ENCODE measurements at regions not wholly inside any gene's neighbourhood (a gene's known extent, or its start where the extent isn't known, plus 50 kb on each side); places are given as distances from the start of the nearest gene placed in this dataset.

DNA sequence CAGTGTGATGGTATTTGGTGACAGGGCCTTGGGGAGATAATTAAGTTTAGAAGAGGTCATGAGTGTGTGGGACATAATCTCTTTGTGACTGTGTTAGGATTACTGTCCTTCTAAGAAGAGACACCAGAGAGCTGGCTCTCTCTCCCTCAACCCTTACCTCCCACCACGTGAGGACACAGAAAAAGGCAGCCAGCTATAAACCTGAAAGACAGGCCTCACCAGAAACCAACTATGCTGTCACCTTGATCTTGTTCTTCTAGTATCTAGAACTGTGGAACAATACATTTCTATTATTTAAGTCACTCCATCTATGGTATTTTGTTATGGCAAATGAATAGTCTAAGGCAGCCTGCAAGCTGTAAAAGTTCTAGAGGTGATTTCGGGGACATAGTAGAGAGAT lies 203.7 kb downstream of the OTOR start:
- no peak for DNase-seq

DNA sequence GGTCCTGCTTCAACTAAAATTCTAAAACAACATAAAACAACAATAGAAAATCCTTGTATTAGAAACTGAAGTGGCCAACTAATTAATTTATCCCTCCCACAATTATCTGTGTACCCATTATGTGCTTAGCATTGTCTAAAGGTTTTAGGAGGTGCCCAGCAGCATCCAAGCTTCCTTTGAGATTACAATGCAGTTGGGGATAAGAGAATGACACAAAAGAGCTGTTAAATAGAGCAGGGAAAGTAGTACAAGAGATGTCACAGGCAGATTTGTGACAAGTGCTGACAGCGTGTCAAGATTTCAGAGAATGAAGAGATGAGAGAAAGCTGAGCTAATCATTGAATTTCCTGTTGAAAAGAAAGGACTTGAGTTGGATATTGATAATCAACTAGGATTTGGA lies 204.8 kb downstream of the OTOR start:
- DNase-seq, result no peak

DNA sequence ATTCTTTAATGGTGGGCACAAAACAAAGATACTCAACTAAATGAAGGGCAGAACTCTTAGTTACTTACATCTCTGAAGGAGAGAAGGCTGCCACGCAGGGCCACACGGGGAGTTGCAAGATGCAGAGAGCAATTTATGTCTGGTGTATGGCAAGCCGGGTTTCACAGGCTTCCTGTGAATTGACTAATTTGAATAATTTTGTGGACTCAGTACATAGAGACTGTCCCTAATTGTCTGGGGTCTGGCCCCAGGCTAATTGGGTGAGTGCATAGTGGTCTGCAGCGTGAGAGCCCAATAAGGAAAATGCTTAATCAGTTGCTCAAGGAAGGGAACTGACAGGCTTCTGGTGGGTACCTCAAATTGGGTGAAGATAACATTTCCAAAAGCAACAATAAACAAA lies 205.7 kb downstream of the OTOR start:
- DNase-seq, result no peak

DNA sequence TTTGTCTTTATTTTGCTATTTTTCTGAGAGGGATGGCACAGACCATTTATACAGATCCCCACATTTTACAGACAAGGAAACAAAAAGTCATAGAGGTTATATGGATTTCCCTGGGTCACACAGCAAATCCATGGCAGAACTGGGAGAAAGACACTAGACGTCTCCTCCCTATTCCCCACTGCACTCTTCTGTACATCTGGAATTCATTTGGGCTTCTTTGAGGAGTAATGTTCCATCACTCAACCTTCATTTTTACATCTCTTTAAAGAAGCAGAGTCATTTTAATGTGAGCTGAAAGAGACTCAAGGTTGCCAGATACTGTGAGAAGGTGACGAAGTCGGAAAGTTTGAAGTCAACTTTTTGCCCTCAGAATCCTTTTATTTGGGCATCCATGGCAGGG lies 207.3 kb downstream of the OTOR start:
- DNase-seq, result no peak

DNA sequence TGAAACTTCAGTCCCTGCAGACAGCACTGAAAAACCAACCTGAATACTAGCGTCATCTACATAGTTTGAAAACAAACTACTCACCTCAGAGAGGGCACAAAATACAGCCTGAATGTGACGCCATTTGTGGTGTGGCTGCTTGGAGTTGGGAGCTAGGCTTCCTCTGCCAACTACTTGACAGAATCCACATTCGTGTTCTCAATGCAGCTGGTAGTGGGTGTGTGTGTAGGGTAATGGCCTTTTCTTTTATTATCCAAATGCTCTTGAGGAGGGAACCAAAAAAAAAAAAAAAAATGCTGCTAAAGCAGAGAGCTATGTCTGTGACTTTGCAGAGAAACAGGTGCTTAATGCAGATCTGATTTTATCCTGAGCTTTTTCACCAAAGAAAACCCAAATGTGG lies 207.8 kb downstream of the OTOR start:
- no peak for DNase-seq

DNA sequence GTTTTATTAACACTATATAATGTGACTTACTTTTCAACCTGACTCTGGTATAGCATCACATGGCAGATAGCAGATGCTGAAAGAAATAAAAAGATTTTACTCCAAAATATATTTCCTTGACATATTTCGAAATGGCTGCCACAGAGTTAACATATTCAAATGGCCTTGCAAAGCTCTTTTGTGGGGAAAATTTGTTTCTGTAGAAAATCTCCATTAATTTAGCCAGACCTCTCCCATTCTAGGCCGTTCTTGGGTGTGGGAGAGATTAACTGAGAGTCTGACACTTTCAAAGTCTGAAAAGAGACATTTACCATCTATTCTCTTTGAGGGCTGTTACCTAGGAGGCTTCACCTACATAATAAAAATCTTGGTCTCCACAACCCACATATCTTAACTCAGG lies 217.2 kb downstream of the OTOR start:
- no peak for DNase-seq

DNA sequence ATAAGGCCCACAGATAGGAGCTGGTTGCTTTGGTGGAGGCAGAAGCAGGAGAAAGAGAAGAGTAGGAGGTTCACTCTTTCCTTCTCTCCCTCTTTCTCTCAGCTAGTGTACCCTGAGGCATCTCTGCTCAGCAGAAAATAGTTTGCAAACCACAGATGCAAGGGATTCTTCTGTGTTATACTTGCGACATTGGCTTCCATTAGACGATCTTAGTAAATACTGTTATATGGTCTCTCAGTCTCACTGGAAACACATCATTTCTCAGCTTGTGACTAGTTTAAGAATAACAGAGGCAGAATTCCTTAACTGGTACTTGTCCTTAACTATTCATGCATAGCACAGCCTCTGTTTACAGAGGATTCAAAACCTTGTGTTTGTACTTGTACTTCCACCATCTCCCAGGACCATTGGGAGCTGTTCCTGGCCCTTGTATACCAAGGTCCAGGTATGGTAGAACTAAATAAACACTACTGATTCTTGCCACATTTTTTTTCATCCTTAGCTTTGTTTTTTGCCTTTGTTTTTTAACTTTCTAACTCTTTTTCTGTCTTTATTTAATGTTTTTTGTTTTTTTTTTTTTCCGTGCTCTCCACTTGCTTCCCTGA lies 218.2 kb downstream of the OTOR start:
- DNase-seq, result no peak

DNA sequence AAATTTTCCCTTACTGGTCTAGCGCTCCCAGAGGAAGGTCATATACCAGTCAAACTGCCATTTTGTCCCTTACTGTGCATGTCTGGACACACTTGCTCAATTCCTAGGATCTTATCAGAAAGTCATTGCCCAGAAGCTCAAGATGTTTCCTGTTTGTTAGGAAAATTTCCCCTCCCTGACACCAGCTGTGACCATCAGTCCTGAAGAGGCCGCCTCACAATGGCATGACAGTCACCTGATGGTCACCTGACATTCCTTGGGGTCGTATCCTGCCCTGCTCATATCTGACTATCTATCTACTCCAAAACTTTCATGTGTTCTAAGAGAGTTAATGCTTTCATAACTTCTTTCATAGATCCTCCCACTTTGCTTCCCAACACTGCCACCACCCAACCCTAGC lies 219.9 kb downstream of the OTOR start:
- no peak for DNase-seq

DNA sequence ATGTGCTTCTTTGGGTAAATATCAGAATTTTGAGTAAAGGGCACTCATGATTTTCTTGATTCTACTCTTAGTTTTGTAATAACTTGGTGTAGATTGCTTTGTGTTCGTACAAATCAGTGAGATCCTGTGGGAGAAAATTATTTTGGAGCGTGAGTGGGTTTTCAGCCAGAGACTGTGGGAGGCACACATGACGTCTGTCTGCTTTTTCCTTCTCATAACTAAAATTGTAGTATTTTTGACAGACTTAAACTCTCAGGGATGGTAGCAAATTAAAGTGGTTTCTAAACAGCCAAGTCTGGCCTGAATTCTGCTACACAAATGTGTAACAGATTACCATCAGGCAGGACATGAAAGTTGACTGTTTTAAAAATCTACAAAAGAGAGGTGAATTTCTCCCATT lies 222.6 kb downstream of the OTOR start:
- DNase-seq, result no peak

DNA sequence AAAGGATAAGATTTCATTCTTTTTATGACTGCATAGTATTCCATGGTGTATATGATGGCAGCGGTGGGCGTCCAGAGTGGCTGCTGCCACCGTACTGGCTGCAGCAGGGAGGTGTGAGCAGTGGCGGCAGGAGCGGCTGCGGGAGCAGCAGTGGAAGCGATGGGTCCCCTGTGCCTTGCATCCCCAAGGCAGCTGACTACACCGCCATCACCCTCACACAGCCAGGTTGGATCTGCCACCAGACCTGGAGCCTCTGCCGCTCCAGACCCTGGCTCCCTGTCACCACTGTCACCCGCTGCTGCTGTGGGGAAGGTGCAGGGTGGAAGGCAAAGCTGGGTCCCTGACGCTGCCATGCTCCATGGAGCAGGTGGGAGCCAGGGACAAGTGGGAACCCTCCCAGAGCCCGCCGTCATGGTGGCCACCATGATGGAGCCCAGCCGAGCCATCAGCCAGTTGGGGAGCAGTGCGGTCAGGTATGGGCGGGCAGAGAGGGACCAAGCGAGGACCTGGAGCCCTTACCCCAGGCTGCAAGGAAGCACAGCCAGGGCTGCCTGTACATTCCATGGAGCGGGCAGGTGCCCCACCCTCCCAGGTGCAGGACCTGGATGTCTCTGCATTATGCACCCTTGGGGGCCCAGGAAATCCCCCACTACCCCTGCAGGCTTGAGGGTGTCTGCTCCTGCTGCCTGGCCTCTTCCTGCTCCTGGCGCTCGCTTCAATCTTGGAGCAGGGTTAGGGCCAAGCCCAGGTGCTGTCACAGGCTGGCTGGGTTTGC lies 226.1 kb downstream of the OTOR start:
- DNase-seq, result no peak

DNA sequence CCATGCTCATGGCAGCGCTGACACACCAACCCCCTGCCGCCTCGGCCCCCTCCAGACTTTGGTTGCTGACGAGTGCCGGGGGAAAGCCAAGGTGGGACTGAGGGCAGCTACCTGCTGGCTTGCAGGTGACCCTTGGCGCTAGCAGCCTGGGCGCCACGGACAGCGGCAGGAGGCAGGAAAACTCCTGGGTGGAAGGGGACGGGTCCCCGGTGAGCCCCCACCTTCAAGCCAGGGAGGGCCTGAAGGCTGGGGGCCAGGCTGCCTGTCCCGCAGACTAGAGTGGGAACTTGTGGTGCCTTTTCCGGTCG lies 226.7 kb downstream of the OTOR start:
- no peak for DNase-seq

DNA sequence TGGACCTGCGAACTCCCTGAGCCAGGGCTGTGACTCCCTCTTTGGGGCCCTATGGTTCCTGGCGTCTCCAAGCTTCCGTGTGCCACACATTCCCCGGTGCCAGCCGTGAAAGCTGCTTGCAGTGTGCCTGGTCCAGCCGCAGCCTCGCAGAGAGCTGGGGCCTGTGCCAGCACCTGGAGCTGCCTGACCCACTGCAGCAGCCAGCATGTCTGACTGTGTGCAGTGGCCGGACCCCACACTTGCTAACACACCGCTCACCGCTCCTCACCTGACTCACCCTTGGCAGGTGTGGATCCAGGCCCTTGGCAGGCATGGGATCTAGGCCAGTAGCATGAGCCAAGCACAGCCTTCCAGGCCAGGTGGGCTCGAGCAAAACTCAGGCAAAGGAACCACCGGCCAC lies 227.5 kb downstream of the OTOR start:
- no peak for DNase-seq

DNA sequence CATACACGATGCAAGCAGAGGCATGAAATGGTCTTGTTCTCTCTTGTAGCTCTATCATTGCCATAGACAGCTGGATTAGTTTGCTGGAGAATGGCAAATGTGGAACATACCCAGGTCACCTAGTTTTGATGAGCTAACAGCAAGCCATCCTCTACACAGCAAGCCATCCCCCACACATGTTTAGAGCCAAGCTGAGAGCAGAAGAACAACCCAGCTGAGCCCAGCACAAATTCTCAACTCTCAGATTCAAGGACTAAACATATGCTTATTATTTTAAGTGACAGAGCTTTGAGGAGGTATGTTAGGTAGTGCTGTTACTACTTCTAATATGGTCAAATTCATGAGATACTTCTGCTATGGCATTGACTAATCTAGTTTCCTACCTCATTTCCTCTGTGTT lies 230.3 kb downstream of the OTOR start:
- DNase-seq, result no peak

DNA sequence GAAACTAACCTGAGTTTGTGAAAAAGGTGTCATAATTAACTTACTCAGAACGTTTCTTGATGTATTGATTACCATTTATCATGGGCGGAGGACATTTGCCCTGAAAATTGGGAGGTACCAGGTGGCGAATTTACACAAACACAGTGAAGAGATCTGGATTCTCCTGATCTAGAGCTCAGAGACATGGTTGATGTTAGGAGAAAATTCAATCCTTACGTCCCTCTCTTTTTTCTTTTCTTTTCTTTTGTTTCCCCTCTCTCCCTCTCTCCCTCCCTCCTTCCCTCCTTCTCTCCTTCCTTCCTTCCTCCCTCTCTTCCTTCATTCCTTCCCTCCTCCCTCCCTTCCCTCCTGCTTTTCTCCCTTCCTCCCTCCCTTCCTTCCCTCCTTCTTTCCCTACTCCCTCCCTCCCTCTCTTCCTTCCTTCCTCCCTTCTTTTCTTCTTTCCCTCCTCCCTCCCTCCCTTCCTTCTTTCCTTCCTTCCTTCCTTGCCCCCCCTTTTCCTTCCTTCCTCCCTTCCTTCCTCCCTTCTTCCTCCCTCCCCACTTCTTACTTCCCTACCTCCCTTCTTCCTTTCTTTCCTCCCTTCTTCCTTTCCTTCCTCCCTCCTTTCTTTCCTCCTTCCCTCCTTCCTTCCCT lies 234.1 kb downstream of the OTOR start:
- DNase-seq, result no peak

DNA sequence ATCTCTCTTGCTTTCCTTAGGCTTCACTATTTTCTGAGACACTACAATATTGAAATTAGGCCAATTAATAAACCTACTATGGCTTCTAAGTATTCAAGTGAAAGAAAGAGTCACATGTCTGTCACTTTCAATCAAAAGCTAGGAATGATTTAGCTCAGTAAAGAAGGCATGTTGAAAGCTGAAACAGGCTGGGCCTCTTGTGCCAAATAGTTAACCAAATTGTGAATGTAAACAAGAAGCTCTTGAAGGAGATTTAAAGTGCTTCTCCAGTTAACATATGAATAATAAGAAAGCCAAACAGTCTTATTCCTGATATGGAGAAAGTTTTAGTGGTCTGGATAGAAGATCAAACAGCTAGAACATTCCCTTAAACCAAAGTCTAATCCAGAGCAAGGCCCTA lies 236.3 kb downstream of the OTOR start:
- DNase-seq, result no peak

DNA sequence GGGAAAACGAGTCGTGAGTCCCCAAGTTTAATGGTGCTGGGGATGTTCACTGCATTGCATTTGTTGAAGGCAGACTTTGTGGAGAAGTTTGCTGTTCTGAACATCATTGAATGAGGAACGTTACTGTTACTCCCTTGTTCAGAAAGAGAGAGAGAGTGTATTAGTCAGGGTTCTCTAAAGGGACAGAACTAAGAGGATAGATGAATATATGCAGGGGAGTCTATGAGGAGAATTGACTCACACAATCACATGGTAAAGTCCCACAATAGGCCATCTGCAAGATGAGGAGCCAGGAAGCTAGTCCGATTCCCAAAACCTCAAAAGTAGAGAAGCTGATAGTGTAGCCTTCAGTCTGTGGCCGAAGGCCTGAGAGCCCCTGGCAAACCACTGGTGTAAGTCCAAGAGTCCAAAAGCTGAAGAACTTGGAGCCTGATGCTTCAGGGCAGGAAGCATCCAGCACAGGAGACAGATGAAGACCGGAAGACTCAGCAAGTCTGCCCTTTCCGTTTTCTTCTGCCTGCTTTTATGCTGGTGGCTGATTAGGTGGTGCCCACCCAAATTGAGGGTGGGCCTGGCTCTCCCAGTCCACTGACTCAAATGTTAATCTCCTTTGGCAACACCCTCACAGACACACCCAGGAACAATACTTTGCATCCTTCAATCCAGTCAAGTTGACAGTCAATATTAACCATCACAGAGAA lies 223.5 kb upstream of the PCSK2 start:
- no peak for DNase-seq

DNA sequence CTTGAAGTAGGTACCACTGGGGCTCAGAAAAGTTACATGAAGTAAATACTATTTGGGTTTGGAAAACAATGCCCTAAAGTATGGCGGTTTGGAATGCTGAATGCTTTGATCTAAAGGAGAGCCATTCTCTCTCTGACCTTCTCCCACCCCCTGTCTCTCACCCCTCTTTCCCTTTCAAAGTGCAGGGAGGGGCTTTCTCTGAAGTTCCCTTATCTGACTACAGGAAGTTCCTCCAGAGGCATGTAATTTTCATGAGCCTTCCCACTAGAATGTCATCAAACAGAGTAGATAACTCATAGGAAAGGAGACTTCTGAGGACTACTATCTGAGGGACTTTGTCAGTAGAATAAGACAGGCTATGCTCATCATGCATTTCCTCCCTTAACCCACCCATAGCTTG lies 216.7 kb upstream of the PCSK2 start:
- no peak for DNase-seq

DNA sequence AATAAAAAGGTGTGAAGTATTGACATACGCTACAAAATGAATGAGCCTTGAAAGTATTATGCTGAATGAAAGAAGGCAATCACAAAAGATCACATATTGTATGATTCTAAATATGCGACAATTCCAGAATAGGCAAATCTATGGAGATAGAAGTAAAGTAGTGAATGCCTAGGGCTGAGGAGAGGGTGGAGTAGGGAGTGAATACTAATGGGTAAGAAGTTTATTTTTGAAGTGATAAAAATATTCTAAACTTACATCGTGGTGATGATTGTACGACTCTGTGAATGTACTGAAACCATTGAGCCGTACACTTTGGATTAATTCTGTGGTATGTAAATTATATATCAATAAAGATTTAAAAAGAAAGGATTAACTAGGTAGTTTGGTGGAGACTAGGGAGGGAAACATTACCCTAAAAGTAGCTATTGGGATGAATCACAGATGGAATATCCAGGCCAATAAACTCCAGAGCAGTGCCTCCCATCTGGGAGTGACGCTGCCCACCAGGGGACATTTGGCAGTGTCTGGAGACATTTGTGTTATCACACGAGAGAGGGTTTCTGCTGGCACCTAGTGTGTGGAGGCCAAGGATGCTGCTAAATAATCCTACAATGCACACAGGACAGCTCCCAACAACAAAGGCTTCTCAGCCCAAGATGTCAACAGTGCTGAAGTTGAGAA lies 214.2 kb upstream of the PCSK2 start:
- DNase-seq, result no peak

DNA sequence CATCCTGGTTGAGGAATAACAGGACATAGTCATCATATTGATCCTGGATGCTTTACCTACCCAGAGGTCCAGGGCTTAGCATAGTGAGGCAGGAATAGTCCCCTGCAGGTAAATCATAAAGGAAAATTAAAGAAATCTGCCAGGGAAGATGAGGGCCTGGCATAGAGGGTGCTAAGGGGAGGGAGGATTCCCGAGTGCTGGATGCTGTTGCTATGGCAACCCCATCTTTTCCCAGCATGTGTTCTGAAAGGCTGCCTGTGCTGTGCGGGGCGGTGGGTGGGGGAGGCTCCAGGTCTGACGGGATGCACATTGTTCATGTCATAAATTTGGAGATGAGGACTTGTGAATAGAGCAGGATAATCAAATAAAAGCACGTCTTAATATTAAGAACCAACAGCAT lies 212.6 kb upstream of the PCSK2 start:
- DNase-seq, result no peak

DNA sequence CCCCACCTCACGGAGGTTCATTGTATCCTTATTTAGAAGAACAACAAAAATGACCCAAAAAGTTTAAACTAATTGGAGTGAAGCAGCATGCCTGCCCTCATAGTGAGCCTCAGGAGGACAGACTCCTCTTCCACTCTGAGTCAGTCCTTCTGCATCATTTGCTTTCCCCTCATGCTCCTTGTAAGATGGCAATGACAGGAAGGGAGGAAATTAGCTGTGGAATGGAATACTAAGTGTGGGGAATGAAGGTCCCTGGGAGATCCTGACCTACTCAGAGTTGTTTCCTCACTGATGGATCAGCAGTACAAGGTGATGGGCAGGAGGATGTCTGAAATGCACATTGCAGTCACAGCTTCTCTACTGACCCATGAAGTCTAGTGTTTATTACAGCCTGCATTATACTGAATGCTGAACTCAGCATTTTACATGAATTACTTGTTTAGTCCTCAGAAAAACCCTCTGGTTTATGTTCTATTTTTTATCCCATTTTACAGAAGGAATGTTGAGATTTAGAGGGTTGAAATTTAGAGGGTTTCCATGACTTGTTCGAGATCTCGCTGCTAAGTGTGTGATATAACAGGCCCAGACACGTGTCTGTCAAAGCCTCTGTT lies 212.0 kb upstream of the PCSK2 start:
- no peak for DNase-seq

DNA sequence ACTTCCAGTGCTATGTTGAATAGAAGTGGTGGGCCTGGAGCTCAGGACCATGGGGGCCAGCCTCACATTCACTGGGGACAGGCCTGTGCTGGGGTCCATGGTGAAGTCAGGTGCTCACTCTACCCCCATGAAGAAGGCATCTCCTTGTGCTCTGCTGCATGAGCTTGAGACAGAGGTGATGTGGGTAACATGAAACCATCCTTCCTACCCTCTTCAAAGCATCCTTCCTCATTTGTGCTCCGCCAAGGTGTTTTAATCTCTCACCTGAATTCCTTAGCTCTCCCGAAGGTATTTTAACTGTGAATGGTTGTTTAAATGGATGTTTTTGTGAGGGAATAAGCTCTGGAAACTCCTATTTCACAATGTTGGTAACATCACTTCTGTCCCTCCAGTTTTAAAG lies 209.6 kb upstream of the PCSK2 start:
- no peak for DNase-seq

DNA sequence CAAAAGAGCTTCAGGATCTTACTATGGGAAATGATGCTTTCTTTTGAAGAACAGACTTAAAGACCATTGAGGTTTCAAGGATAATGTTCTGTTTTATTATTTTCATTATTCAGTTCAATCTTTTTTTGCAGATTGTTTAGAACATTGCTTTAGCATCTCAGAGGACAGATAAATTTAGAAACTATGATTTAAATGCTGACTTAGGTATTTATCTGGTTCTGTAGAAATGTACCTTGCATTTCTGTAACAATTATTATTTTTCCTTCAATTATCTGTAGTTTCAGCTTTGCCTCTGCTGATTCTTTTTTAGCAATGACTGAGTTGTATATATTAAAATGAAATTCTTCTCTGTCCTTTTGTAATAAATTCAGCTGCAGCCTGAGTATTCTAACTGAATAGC lies 205.4 kb upstream of the PCSK2 start:
- no peak for DNase-seq

DNA sequence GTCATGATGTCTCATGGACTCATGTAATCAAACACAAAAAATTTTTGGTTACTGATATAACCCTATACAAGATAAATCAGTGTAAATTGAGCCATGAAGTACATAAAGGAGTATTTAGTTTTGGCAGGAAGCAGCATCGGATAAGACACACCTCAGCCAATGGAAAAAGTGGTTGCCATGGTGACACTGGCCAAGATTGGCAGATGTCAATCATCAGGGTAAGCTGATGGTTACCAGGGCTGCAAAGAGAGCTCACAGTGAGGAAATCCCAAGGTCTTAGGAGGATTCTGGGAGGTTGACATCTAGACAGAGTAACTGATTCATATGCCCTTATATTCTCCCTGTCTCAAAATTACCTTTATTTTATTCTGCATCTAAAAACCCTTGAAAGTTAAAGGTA lies 203.8 kb upstream of the PCSK2 start:
- DNase-seq, result no peak
